ENCODE measurements at regions not wholly inside any gene's neighbourhood (a gene's known extent, or its start where the extent isn't known, plus 50 kb on each side); places are given as distances from the start of the nearest gene placed in this dataset.

- no peak for TF ChIP-seq CTCF (IDR thresholded peaks at IDR 0.05 in 4 of 5, conservative IDR thresholded peaks at IDR 0.05 in 1 of 5)
- no peak for TF ChIP-seq POLR2A (IDR thresholded peaks at IDR 0.05)
Observed at GRCh38 chr5:167821669-167822068, 469.8 kb upstream of the WWC1 start.

All from gastrocnemius medialis (tissue), 4 donors.